IMR-90 (cell line): ENCODE measurements at regions not wholly inside any gene's neighbourhood (a gene's known extent, or its start where the extent isn't known, plus 50 kb on each side); places are given as distances from the start of the nearest gene placed in this dataset.

Experiments
- CEBPB ChIP-seq: IDR thresholded peaks from 2 replicates; pipeline ENCODE4 v1.6.1; 2012; ENCODE audit warnings: low read depth, low read length, improper control_type of control experiment
- ELK1 ChIP-seq: fragments of 150-350 bp; IDR thresholded peaks from 2 replicates; pipeline ENCODE4 v1.6.1; 2016; ENCODE audit warnings: low read depth, mild to moderate bottlenecking, low read length, moderate library complexity, borderline replicate concordance
- POLR2A ChIP-seq: IDR thresholded peaks from 2 replicates; pipeline ENCODE4 v1.6.1; 2012; ENCODE audit warnings: mild to moderate bottlenecking, low read depth, low read length
- RCOR1 ChIP-seq: IDR thresholded peaks from 2 replicates; pipeline ENCODE4 v1.6.1; 2012; ENCODE audit warnings: mild to moderate bottlenecking, low read length, improper control_type of control experiment; ENCODE audit not compliant: insufficient replicate concordance
- RFX5 ChIP-seq: IDR thresholded peaks from 2 replicates; pipeline ENCODE4 v1.8.0; 2012; ENCODE audit warnings: low read depth, mild to moderate bottlenecking, low read length, moderate library complexity
- SMC3 ChIP-seq: fragments of 150-350 bp; IDR thresholded peaks from 2 replicates; pipeline ENCODE4 v1.6.1; 2016; ENCODE audit warnings: low read depth, mild to moderate bottlenecking, antibody characterized with exemption, low read length, moderate library complexity
- TF ChIP-seq, protein P1 (sequence below): conservative IDR thresholded peaks from 2 replicates; pipeline ENCODE4 v1.5.1; 2012; ENCODE audit warnings: mild to moderate bottlenecking, low read depth, low read length, improper control_type of control experiment
- TF ChIP-seq, protein P2 (sequence below): fragments of 150-350 bp; IDR thresholded peaks from 2 replicates; pipeline ENCODE4 v1.6.1; 2017; ENCODE audit warnings: mild to moderate bottlenecking, antibody characterized with exemption, low read length, low read depth

GRCh38 chr6:170137176-170137891 is 153.5 kb downstream of the DLL1 start:
- TF ChIP-seq POLR2A = no peak
- TF ChIP-seq, protein P1, sequence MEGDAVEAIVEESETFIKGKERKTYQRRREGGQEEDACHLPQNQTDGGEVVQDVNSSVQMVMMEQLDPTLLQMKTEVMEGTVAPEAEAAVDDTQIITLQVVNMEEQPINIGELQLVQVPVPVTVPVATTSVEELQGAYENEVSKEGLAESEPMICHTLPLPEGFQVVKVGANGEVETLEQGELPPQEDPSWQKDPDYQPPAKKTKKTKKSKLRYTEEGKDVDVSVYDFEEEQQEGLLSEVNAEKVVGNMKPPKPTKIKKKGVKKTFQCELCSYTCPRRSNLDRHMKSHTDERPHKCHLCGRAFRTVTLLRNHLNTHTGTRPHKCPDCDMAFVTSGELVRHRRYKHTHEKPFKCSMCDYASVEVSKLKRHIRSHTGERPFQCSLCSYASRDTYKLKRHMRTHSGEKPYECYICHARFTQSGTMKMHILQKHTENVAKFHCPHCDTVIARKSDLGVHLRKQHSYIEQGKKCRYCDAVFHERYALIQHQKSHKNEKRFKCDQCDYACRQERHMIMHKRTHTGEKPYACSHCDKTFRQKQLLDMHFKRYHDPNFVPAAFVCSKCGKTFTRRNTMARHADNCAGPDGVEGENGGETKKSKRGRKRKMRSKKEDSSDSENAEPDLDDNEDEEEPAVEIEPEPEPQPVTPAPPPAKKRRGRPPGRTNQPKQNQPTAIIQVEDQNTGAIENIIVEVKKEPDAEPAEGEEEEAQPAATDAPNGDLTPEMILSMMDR = no peak
- no peak for TF ChIP-seq RCOR1
- TF ChIP-seq, protein P2, sequence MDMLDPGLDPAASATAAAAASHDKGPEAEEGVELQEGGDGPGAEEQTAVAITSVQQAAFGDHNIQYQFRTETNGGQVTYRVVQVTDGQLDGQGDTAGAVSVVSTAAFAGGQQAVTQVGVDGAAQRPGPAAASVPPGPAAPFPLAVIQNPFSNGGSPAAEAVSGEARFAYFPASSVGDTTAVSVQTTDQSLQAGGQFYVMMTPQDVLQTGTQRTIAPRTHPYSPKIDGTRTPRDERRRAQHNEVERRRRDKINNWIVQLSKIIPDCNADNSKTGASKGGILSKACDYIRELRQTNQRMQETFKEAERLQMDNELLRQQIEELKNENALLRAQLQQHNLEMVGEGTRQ = no peak
- TF ChIP-seq CEBPB = no peak
- TF ChIP-seq RFX5 = no peak
- no peak for TF ChIP-seq ELK1
- TF ChIP-seq SMC3 = no peak
